K562 (cell line): ENCODE measurements at regions not wholly inside any gene's neighbourhood (a gene's known extent, or its start where the extent isn't known, plus 50 kb on each side); places are given as distances from the start of the nearest gene placed in this dataset.

ENCODE experiments used
- ATAC-seq: fragments of 200-7000 bp; cut with Tn5 transposase; 3 replicates; pipeline ENCODE4 v1.9.1; 2020; ENCODE audit warnings: moderate library complexity
- BruUV-seq: library from RNA; stranded (reverse); fragments of 400-500 nt; replicated peaks from 2 replicates; lab custom pipeline; 2021; lab: Mats Ljungman, UMichigan
- CTCF ChIA-PET: fragments of 300-600 bp; formaldehyde crosslinking; extraction: SDS; loops from one replicate; lab custom pipeline; 2021; ENCODE audit warnings: low intra/inter-chr PET ratio; lab: Yijun Ruan, JAX
- POLR2A ChIA-PET: fragments of 300-600, 350-650 bp; sonication (Branson Sonifier 250); formaldehyde crosslinking; extraction: SDS; loops from one replicate; lab custom pipeline; 2021; ENCODE audit warnings: antibody characterized with exemption, inconsistent platforms; lab: Yijun Ruan, JAX
- DNase-seq, 4 experiments: peaks; one replicate each; pipeline versions ENCODE4 v3.0.0 to v3.0.0-alpha.2; 2011 to 2018; ENCODE audit warnings: low spot score in 3 of 4, mixed read lengths in 3 of 4; ENCODE audit errors: extremely low read depth in 1 of 4
- FAIRE-seq: peaks from 2 replicates; lab custom pipeline; 2011; peaks lifted over from hg19 to GRCh38; lab: Jason Lieb, UNC
- H2AFZ ChIP-seq: 2 replicates; pipeline ENCODE4 v1.6.0; 2011; ENCODE audit warnings: low read depth, low read length, control low read depth, inconsistent platforms
- H3K27ac ChIP-seq: fragments of 200-600 bp; 3 replicates; pipeline ENCODE4 v1.8.0; 2011; ENCODE audit warnings: low read depth, mild to moderate bottlenecking, control low read depth, inconsistent platforms, low read length, moderate library complexity, mixed read lengths; ENCODE audit errors: extremely low read depth
- H3K27me3 ChIP-seq, 2 experiments: fragments of 300-600 bp in 1 of 2; 2 replicates in 1 of 2; 3 replicates in 1 of 2; pipeline versions ENCODE4 v1.6.0 to v1.8.0; 2011; ENCODE audit warnings: inconsistent platforms in 2 of 2, low read length in 2 of 2, mild to moderate bottlenecking in 1 of 2, mixed read lengths in 1 of 2, moderate library complexity in 1 of 2; ENCODE audit not compliant: control insufficient read depth in 2 of 2, insufficient read depth in 2 of 2
- H3K36me3 ChIP-seq: fragments of 300-600 bp; 3 replicates; pipeline ENCODE4 v1.8.0; 2011; ENCODE audit warnings: mild to moderate bottlenecking, low read length, inconsistent platforms; ENCODE audit not compliant: control insufficient read depth, insufficient read depth
- H3K4me1 ChIP-seq, 2 experiments: fragments of 200-600 bp in 1 of 2; replicated peaks in 1 of 2; 2 replicates in 1 of 2; 3 replicates in 1 of 2; pipeline versions ENCODE4 v1.5.1 to v1.8.0; 2011; ENCODE audit warnings: inconsistent platforms in 2 of 2, low read length in 2 of 2, mild to moderate bottlenecking in 1 of 2, mixed read lengths in 1 of 2, moderate library complexity in 1 of 2; ENCODE audit not compliant: control insufficient read depth in 2 of 2, insufficient read depth in 2 of 2
- H3K4me2 ChIP-seq: 2 replicates; pipeline ENCODE4 v1.6.1; 2011; ENCODE audit warnings: low read length, control low read depth, inconsistent platforms, mixed read lengths; ENCODE audit not compliant: insufficient read depth
- H3K4me3 ChIP-seq: fragments of 200-600 bp; sonication (generic), shearing (Covaris generic); 2 replicates; pipeline ENCODE4 v1.5.1; 2016; ENCODE audit warnings: control low read depth, inconsistent platforms
- H3K79me2 ChIP-seq: fragments of 200-600 bp; 3 replicates; pipeline ENCODE4 v1.8.0; 2011; ENCODE audit warnings: low read length, inconsistent platforms; ENCODE audit not compliant: control insufficient read depth, insufficient read depth
- H3K9ac ChIP-seq, 2 experiments: 2 replicates each; pipeline versions ENCODE4 v1.6.0 to v1.6.1; 2011; ENCODE audit warnings: low read depth in 2 of 2, low read length in 2 of 2, control low read depth in 1 of 2, inconsistent platforms in 1 of 2, mild to moderate bottlenecking in 1 of 2, mixed read lengths in 1 of 2; ENCODE audit not compliant: insufficient read depth in 1 of 2
- H3K9me1 ChIP-seq: one replicate; pipeline ENCODE4 v1.6.0; 2011; ENCODE audit warnings: inconsistent platforms, mild to moderate bottlenecking, low read length, moderate library complexity; ENCODE audit not compliant: control insufficient read depth, insufficient read depth
- H3K9me3 ChIP-seq: replicated peaks from 2 replicates; pipeline ENCODE4 v1.5.1; 2011; ENCODE audit warnings: low read depth, low read length, inconsistent platforms; ENCODE audit not compliant: control insufficient read depth, insufficient read depth
- H4K20me1 ChIP-seq: replicated peaks from 2 replicates; pipeline ENCODE4 v1.6.1; 2011; ENCODE audit warnings: low read length, inconsistent platforms, mixed read lengths; ENCODE audit not compliant: control insufficient read depth, insufficient read depth
- BRD9 ChIP-seq: fragments of 450-650 bp; IDR thresholded peaks from 2 replicates; pipeline ENCODE4 v1.6.1; 2018; ENCODE audit warnings: low read depth; ENCODE audit not compliant: partially characterized antibody
- ETS2 ChIP-seq: IDR thresholded peaks from 2 replicates; pipeline ENCODE4 v1.6.1; 2016; ENCODE audit warnings: borderline replicate concordance, missing genetic modification characterization, mild to moderate bottlenecking, moderate library complexity, missing compliant biosample characterization; ENCODE audit not compliant: poor library complexity, severe bottlenecking
- ETV1 ChIP-seq: fragments of 450-650 bp; conservative IDR thresholded peaks from 2 replicates; pipeline ENCODE4 v1.6.1; 2016; ENCODE audit warnings: missing genetic modification characterization, control low read depth, low read depth, missing compliant biosample characterization
- KLF6 ChIP-seq: fragments of 250-450 bp; sonication (Bioruptor Pico); IDR thresholded peaks from 2 replicates; pipeline ENCODE4 v1.4.0; 2020; ENCODE audit warnings: mild to moderate bottlenecking, moderate library complexity, borderline replicate concordance
- L3MBTL2 ChIP-seq: fragments of 450-650 bp; IDR thresholded peaks from 2 replicates; pipeline ENCODE4 v1.6.1; 2016; ENCODE audit warnings: mild to moderate bottlenecking, moderate library complexity
- PML ChIP-seq: IDR thresholded peaks from 2 replicates; pipeline ENCODE4 v1.6.1; 2012; ENCODE audit warnings: low read length, inconsistent platforms
- PTTG1 ChIP-seq: fragments of 450-650 bp; IDR thresholded peaks from 2 replicates; pipeline ENCODE4 v1.6.1; 2016; ENCODE audit warnings: low read depth, mild to moderate bottlenecking, missing genetic modification characterization, missing compliant biosample characterization
- TFE3 ChIP-seq: fragments of 450-650 bp; formaldehyde crosslinking; IDR thresholded peaks from 2 replicates; pipeline ENCODE4 v1.4.0; 2020; ENCODE audit warnings: mild to moderate bottlenecking, mixed read lengths
- ZMIZ1 ChIP-seq, 2 experiments: fragments of 150-350 bp in 1 of 2; IDR thresholded peaks; 2 replicates each; pipeline ENCODE4 v1.6.1; 2012 to 2016; ENCODE audit warnings: low read depth in 2 of 2, low read length in 2 of 2, mild to moderate bottlenecking in 1 of 2, moderate library complexity in 1 of 2
- ZNF24 ChIP-seq: fragments of 450-650 bp; IDR thresholded peaks from 2 replicates; pipeline ENCODE4 v1.6.1; 2016
- ZNF512 ChIP-seq: IDR thresholded peaks from 2 replicates; pipeline ENCODE4 v1.6.1; 2016; ENCODE audit warnings: missing genetic modification characterization, missing compliant biosample characterization
- ZNF551 ChIP-seq: fragments of 250-450 bp; sonication (Bioruptor Pico); IDR thresholded peaks from 2 replicates; pipeline ENCODE4 v1.5.0; 2021; ENCODE audit warnings: mild to moderate bottlenecking, moderate library complexity
- ZNF699 ChIP-seq: fragments of 250-450 bp; sonication (Bioruptor Pico); IDR thresholded peaks from 2 replicates; pipeline ENCODE4 v1.8.0; 2021; ENCODE audit warnings: mild to moderate bottlenecking, moderate library complexity; ENCODE audit not compliant: insufficient replicate concordance
- WGBS: fragments of 100-300 bp; shearing (Covaris generic); methylation state at CpG from one replicate; pipeline ENCODE4 v1.1.6; 2016; ENCODE audit warnings: low coverage, mixed read lengths; ENCODE audit not compliant: insufficient coverage; ENCODE audit errors: missing lambda C conversion rate; 5-methylcytosine and 5-hydroxymethylcytosine counted together
- in situ Hi-C: fragments of 300-500 bp; cut with MboI; formaldehyde crosslinking; loops from 4 replicates; pipeline ENCODE4 v1.15.0; 2018; ENCODE audit warnings: inconsistent platforms, mixed read lengths
- intact Hi-C: fragments of 100-400 bp; cut with micrococcal nuclease; formaldehyde crosslinking; loops from 2 replicates; pipeline ENCODE4 v1.14.2; 2022
- TF ChIP-seq, protein P1 (sequence below): fragments of 450-650 bp; formaldehyde crosslinking; IDR thresholded peaks from 2 replicates; pipeline ENCODE4 v1.4.0; 2020; ENCODE audit warnings: mild to moderate bottlenecking, moderate library complexity

DNA sequence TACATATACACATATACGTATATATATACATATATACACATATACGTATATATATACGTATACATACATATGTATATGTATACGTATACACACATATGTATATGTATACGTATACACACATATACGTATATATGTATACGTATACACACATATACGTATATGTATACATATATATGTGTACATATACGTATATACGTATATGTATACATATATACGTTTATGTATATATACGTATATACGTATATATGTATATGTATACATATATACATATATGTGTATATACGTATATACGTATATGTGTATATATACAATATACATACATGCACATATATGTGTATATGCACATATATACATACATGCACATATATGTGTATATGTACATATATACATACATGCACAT, 396.2 kb upstream of the DUSP10 start (continued):
- TF ChIP-seq ZMIZ1 (IDR thresholded peaks at IDR 0.05; ENCODE audit: low read depth in 2 of 2, low read length in 2 of 2) = no peak
- TF ChIP-seq L3MBTL2 = no peak

DNA sequence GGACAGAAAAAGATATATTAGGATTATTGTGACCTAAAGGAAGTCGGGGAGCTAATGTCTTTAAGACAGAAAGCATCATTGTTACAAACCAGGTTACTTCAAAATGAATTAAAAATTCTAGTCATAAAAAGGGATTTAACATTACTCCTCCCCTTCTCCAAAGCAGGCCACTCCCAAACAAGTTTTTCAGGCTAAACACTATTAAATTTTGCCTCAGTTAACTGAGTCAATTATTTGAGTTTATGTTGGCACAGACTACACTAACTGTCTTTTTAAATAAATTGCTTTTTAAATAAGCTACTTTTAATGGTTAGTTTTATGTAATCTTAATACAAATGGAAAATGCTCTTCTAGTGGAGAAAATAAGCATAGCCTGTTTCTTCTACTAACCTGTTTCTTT, 395.0 kb upstream of the DUSP10 start:
- Histone ChIP-seq H3K9me1 (no peaks in the 10 kb centered on the region), H3K4me2 (no peak overlapping the region), H2AFZ (no peak overlapping the region), H3K4me3 (no peak overlapping the region), H3K9ac (no peak overlapping the region), H3K4me1 (no peaks in the 10 kb centered on the region), H3K9me3 (no peaks in the 10 kb centered on the region; the same call in 1 of the 2 replicates), H3K27me3 (no peaks in the 10 kb centered on the region), H3K27ac (no peak overlapping the region), H3K79me2 (no peaks in the 10 kb centered on the region), H3K36me3 (no peaks in the 10 kb centered on the region), H4K20me1 (no peaks in the 10 kb centered on the region)
- POLR2A ChIA-PET = no interaction called here
- WGBS = 0% methylated on average over 1 of the region's 1 CpG
- no peak for FAIRE-seq
- BruUV-seq = no TSS peak
- no peak for DNase-seq
- intact Hi-C loops = no loop called here
- in situ Hi-C loops = no loop called here
- no peak for ATAC-seq
- CTCF ChIA-PET = no interaction called here
- no peak for TF ChIP-seq ETS2 (tag)
- TF ChIP-seq, protein P1, sequence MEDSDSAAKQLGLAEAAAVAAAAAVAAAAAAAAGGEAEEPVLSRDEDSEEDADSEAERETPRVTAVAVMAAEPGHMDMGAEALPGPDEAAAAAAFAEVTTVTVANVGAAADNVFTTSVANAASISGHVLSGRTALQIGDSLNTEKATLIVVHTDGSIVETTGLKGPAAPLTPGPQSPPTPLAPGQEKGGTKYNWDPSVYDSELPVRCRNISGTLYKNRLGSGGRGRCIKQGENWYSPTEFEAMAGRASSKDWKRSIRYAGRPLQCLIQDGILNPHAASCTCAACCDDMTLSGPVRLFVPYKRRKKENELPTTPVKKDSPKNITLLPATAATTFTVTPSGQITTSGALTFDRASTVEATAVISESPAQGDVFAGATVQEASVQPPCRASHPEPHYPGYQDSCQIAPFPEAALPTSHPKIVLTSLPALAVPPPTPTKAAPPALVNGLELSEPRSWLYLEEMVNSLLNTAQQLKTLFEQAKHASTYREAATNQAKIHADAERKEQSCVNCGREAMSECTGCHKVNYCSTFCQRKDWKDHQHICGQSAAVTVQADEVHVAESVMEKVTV (CRISPR knock-in tag) = no peak
- no peak for TF ChIP-seq ZNF24
- TF ChIP-seq PML = no peak
- TF ChIP-seq TFE3 = no peak
- no peak for TF ChIP-seq PTTG1 (tag)
- no peak for TF ChIP-seq ETV1 (tag)
- no peak for TF ChIP-seq ZNF512
- TF ChIP-seq KLF6 (CRISPR knock-in tag) = no peak
- TF ChIP-seq ZNF699 = no peak
- no peak for TF ChIP-seq ZNF551 (CRISPR knock-in tag)
- TF ChIP-seq BRD9 = no peak
